ENCODE measurements at regions not wholly inside any gene's neighbourhood (a gene's known extent, or its start where the extent isn't known, plus 50 kb on each side); places are given as distances from the start of the nearest gene placed in this dataset.
"Not testable (repeated sequence)": the region's sequence is repeated elsewhere in the genome, so short reads cannot be mapped to it uniquely, and the experiment has no call there.

DNA sequence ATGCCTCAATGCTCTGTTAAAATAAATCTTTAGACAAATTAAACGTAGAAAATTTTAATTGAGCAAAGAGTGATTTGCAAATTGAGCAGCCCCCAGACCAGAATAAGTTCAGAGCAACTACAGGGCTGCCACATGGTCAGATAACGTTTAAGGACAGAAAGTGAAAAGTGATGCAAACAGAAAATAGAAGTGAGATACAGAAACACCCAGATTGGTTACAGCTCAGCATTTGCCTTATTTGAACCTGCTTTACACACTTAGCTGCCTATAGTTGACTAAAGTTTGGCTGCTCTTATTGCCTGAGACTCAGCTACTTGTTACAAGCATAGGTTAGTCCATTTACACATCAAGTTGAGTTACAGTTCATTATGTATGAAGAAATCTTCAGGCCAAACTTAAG, 1800.8 kb upstream of the PCDH10 start:
- TF ChIP-seq SP1 (IDR thresholded peaks at IDR 0.05) (no peak), EGR1 (IDR thresholded peaks at IDR 0.05; ENCODE audit: low read depth in 2 of 2) (no peak)
- TF ChIP-seq, protein P1, sequence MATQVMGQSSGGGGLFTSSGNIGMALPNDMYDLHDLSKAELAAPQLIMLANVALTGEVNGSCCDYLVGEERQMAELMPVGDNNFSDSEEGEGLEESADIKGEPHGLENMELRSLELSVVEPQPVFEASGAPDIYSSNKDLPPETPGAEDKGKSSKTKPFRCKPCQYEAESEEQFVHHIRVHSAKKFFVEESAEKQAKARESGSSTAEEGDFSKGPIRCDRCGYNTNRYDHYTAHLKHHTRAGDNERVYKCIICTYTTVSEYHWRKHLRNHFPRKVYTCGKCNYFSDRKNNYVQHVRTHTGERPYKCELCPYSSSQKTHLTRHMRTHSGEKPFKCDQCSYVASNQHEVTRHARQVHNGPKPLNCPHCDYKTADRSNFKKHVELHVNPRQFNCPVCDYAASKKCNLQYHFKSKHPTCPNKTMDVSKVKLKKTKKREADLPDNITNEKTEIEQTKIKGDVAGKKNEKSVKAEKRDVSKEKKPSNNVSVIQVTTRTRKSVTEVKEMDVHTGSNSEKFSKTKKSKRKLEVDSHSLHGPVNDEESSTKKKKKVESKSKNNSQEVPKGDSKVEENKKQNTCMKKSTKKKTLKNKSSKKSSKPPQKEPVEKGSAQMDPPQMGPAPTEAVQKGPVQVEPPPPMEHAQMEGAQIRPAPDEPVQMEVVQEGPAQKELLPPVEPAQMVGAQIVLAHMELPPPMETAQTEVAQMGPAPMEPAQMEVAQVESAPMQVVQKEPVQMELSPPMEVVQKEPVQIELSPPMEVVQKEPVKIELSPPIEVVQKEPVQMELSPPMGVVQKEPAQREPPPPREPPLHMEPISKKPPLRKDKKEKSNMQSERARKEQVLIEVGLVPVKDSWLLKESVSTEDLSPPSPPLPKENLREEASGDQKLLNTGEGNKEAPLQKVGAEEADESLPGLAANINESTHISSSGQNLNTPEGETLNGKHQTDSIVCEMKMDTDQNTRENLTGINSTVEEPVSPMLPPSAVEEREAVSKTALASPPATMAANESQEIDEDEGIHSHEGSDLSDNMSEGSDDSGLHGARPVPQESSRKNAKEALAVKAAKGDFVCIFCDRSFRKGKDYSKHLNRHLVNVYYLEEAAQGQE (IDR thresholded peaks at IDR 0.05) = no peak
- TF ChIP-seq, protein P2, sequence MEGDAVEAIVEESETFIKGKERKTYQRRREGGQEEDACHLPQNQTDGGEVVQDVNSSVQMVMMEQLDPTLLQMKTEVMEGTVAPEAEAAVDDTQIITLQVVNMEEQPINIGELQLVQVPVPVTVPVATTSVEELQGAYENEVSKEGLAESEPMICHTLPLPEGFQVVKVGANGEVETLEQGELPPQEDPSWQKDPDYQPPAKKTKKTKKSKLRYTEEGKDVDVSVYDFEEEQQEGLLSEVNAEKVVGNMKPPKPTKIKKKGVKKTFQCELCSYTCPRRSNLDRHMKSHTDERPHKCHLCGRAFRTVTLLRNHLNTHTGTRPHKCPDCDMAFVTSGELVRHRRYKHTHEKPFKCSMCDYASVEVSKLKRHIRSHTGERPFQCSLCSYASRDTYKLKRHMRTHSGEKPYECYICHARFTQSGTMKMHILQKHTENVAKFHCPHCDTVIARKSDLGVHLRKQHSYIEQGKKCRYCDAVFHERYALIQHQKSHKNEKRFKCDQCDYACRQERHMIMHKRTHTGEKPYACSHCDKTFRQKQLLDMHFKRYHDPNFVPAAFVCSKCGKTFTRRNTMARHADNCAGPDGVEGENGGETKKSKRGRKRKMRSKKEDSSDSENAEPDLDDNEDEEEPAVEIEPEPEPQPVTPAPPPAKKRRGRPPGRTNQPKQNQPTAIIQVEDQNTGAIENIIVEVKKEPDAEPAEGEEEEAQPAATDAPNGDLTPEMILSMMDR (IDR thresholded peaks at IDR 0.05; ENCODE audit: low read depth, low read length, missing input control) = no peak
- H3K36me3 ChIP-seq (ENCODE audit: control insufficient read depth in 4 of 4, insufficient read depth in 3 of 4, low read depth in 1 of 4, low read length in 3 of 4) = no peaks in the 10 kb centered on the region
- no peak overlapping the region for H3K27ac ChIP-seq (ENCODE audit: low read depth in 1 of 2, low read length in 2 of 2)
- H3K4me1 ChIP-seq (ENCODE audit: control insufficient read depth in 4 of 4, insufficient read depth in 4 of 4, low read length in 3 of 4) = no peaks in the 10 kb centered on the region
- no peak for DNase-seq (ENCODE audit: low spot score)
- H3K9me3 ChIP-seq (ENCODE audit: control insufficient read depth in 4 of 4, low read length in 3 of 4) = no peaks in the 10 kb centered on the region
- peaks cover 0 to under 1% (median 0%) of the 10 kb centered on the region in 4 donors for H3K27me3 ChIP-seq (ENCODE audit: control insufficient read depth in 4 of 4, insufficient read depth in 4 of 4, low read length in 3 of 4)
- no peak overlapping the region for H3K4me3 ChIP-seq (ENCODE audit: low read depth in 1 of 3, low read length in 3 of 3)
- WGBS = 37% methylated on average over 2 of the region's 2 CpGs
- H3K9ac ChIP-seq (ENCODE audit: low read depth in 1 of 2, low read length in 2 of 2) = no peak overlapping the region

DNA sequence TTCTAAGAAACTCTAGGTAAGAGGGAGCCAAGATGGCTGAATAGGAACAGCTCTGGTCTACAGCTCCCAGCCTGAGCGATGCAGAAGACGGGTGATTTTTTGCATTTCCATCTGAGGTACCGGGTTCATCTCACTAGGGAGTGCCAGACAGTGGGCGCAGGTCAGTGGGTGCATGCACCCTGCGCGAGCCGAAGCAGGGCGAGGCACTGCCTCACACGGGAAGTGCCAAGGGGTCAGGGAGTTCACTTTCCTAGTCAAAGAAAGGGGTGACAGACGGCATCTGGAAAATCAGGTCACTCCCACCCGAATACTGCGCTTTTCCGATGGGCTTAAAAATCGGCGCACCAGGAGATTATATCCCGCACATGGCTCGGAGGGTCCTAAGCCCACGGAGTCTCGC, 1796.7 kb upstream of the PCDH10 start:
- 91% methylated on average over 19 of the region's 19 CpGs for WGBS
- H3K27me3 ChIP-seq (ENCODE audit: control insufficient read depth in 4 of 4, insufficient read depth in 4 of 4, low read length in 3 of 4); H3K4me1 ChIP-seq (ENCODE audit: control insufficient read depth in 4 of 4, insufficient read depth in 4 of 4, low read length in 3 of 4); DNase-seq (ENCODE audit: low spot score); H3K36me3 ChIP-seq (ENCODE audit: control insufficient read depth in 4 of 4, insufficient read depth in 3 of 4, low read depth in 1 of 4, low read length in 3 of 4); H3K9ac ChIP-seq (ENCODE audit: low read depth in 1 of 2, low read length in 2 of 2); H3K27ac ChIP-seq (ENCODE audit: low read depth in 1 of 2, low read length in 2 of 2); H3K9me3 ChIP-seq (ENCODE audit: control insufficient read depth in 4 of 4, low read length in 3 of 4); H3K4me3 ChIP-seq (ENCODE audit: low read depth in 1 of 3, low read length in 3 of 3): not testable (repeated sequence)

DNA sequence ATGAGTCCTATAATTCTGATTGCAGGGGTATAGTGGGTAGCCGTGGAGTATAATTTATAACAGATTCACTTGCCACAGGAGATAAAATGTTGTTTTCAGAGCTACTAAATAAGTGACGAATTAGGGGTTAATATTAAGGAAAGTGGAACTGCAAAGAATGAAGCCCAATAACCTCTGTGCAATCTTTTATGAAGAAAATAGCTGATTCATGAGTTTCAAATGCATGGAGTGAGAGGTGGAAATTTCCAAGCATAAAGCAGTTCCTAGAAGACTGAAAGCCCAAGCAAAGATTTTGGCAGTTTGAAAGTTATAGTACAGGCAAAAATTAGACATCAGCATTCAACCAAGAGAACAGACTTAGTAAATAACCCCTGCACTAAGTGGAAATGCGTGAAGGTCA, 1782.4 kb upstream of the PCDH10 start:
- Histone ChIP-seq H3K27me3 (ENCODE audit: control insufficient read depth in 4 of 4, insufficient read depth in 4 of 4, low read length in 3 of 4) (no peaks in the 10 kb centered on the region), H3K9ac (ENCODE audit: low read depth in 1 of 2, low read length in 2 of 2) (no peak overlapping the region), H3K4me3 (ENCODE audit: low read depth in 1 of 3, low read length in 3 of 3) (no peak overlapping the region), H3K9me3 (ENCODE audit: control insufficient read depth in 4 of 4, low read length in 3 of 4) (no peaks in the 10 kb centered on the region), H3K27ac (ENCODE audit: low read depth in 1 of 2, low read length in 2 of 2) (no peak overlapping the region), H3K36me3 (ENCODE audit: control insufficient read depth in 4 of 4, insufficient read depth in 3 of 4, low read depth in 1 of 4, low read length in 3 of 4) (no peaks in the 10 kb centered on the region), H3K4me1 (ENCODE audit: control insufficient read depth in 4 of 4, insufficient read depth in 4 of 4, low read length in 3 of 4) (no peaks in the 10 kb centered on the region)
- WGBS = 55% methylated on average over 3 of the region's 3 CpGs
- DNase-seq (ENCODE audit: low spot score) = no peak
- no peak for TF ChIP-seq HNF4A (conservative IDR thresholded peaks at IDR 0.05)
- no peak for TF ChIP-seq FOXA1 (IDR thresholded peaks at IDR 0.05)
- TF ChIP-seq SP1 (IDR thresholded peaks at IDR 0.05) = no peak
- TF ChIP-seq, protein P3, sequence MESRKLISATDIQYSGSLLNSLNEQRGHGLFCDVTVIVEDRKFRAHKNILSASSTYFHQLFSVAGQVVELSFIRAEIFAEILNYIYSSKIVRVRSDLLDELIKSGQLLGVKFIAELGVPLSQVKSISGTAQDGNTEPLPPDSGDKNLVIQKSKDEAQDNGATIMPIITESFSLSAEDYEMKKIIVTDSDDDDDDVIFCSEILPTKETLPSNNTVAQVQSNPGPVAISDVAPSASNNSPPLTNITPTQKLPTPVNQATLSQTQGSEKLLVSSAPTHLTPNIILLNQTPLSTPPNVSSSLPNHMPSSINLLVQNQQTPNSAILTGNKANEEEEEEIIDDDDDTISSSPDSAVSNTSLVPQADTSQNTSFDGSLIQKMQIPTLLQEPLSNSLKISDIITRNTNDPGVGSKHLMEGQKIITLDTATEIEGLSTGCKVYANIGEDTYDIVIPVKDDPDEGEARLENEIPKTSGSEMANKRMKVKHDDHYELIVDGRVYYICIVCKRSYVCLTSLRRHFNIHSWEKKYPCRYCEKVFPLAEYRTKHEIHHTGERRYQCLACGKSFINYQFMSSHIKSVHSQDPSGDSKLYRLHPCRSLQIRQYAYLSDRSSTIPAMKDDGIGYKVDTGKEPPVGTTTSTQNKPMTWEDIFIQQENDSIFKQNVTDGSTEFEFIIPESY (IDR thresholded peaks at IDR 0.05) = no peak
- TF ChIP-seq, protein P2 (IDR thresholded peaks at IDR 0.05; ENCODE audit: low read depth, low read length, missing input control) = no peak
- TF ChIP-seq GABPA (IDR thresholded peaks at IDR 0.05 in 1 of 2, conservative IDR thresholded peaks at IDR 0.05 in 1 of 2) = no peak
- no peak for TF ChIP-seq NR2F2 (IDR thresholded peaks at IDR 0.05)
- TF ChIP-seq, protein P1 (IDR thresholded peaks at IDR 0.05) = no peak
- TF ChIP-seq, protein P4, sequence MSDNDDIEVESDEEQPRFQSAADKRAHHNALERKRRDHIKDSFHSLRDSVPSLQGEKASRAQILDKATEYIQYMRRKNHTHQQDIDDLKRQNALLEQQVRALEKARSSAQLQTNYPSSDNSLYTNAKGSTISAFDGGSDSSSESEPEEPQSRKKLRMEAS (IDR thresholded peaks at IDR 0.05) = no peak
- TF ChIP-seq, protein P5, sequence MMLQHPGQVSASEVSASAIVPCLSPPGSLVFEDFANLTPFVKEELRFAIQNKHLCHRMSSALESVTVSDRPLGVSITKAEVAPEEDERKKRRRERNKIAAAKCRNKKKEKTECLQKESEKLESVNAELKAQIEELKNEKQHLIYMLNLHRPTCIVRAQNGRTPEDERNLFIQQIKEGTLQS (IDR thresholded peaks at IDR 0.05) = no peak
- no peak for TF ChIP-seq FOXA2 (IDR thresholded peaks at IDR 0.05)
- no peak for TF ChIP-seq TAF1 (conservative IDR thresholded peaks at IDR 0.05)
- no peak for TF ChIP-seq HNF4G (IDR thresholded peaks at IDR 0.05)
